NCI-H1417 (cell line): ENCODE measurements at regions not wholly inside any gene's neighbourhood (a gene's known extent, or its start where the extent isn't known, plus 50 kb on each side); places are given as distances from the start of the nearest gene placed in this dataset.

ENCODE experiments used
- DNase-seq, 3 experiments: peaks; one replicate each; lab custom pipeline; 2025; lab: John Stamatoyannopoulos, UW

DNA sequence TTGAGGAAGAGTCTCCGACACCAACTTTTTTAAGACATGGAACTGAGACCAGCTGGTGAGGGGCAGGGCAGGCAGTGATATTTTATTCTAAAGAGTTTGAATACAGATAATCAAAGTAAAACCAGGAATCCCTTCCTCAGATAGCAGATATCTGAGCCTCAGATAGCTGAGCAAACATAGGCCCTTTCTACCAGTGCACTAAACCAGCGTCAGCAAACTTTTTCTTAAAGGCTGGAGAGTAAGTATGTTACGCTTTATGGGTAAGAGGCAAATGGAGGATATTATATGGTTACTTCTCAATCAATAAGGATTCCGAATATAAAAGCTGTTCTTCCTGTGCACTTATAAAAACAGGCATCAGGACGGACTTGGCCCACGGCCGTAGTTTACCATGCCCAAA, 73.9 kb downstream of the WNT5A start:
- DNase-seq, result no peak

DNA sequence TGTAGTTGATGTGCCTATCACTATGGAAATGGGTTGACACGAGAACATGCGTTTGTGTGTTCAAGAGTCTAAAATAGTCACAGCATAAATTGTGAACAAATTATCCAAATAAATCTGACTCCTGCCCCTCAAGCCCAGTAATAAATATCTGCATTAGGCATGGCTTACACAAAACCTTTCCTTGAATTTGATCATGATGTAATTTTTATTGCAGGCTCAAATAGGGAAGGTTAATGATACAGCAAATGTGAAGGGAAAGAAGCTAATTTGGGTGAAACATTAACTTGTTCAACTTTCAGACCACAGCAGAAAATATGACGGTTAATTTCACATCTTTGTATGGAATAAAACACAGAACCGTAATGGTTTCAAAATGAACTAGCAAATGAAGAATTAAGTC, 74.6 kb downstream of the WNT5A start:
- DNase-seq, result no peak

DNA sequence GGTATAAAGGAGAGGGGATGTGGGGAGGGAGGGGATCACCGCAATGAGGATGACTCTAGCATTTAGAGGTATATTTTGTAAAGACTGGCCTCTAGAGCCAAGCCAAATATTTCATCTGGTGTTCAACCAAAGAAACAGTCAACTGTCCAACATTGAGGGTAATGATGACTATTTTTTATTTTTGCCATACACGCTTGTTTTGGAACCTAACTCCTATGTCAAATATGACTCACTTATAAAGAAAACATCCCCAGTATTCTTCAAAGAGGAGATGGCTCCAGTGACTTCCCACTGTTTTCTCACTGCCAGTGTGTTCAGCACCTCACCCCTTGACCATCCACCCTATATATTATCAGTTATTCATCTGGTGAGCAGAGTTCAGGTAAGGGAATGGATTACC, 77.3 kb downstream of the WNT5A start:
- DNase-seq, result no peak

DNA sequence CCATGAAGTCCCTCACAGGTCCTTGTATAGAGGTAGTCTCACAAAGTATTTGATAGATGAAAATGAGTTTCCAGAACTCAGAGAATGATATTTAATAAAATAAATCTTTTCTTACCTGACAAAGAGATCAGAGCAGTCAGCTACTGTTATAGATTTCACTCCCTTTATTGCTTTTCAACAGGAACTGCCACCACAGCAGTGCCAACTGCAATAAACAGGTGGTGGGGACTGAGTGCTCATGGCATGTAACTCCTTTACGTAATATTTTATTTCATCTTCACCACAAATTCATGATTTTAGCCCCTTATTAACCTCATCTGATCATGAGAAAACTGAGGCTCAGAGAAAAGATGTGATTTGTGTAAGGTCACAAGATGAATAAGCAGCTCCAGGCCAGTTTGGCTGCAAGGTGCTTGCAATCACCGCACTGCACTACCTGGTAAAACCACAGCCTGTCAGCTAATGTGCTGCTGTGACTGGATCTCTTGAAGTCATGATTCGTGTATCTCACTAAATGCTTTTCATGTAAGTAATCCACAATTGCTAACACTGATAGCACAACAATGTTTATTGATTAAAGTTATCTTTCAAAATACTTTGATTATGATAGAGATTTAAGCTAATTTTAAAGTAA, 78.8 kb downstream of the WNT5A start:
- DNase-seq, result no peak

DNA sequence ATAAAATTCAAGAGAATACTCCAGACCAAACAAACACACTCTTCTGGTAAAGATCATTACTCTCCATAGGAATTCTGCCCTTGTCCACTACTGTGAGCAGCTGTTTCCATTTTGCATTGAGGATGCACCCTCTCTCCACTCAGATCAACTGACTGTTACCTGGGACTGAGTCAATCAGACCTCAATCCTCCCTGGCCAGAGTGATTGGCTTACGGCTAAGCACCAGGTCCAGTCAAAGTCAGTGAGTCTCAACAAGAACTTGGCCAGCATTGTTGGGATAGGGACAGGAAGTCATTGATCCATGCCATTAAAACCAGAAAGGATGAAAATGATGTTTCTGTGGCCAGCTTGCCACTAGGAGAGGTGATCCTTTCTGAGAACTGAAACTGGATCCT, 79.7 kb downstream of the WNT5A start:
- no peak for DNase-seq

DNA sequence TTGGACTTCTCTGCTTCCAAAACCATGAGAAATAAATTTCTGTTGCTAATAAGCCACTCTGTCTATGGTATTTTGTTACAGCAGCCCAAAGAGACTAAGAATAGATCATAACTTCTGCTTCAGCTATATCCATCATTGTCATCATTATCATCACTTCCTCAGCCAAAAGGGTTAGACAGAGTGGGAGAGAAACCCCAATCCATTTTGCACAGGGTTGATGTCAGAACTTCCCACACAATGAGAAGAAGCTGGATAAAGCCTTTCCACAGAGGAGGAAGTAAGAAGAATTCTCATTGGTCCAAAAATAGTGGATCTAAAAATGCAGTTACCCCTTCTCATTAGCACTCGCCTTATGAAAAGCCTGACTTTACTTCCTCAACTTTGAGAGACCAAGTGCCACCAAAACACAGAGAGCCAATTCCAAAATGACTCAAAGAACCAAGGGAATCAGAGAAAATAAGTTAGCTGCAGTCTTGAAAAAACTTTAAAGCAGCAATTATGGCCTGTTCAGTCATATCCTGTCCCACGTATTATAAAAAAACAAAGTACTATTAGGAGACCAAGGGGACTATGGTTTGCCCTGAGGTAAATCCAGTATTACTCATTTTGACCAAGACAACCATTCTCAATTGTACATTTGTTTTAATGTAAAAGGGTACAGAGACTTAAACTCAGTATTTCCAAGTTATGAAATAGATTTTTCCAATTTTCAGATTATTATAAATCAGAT, 80.2 kb downstream of the WNT5A start:
- DNase-seq, result no peak

DNA sequence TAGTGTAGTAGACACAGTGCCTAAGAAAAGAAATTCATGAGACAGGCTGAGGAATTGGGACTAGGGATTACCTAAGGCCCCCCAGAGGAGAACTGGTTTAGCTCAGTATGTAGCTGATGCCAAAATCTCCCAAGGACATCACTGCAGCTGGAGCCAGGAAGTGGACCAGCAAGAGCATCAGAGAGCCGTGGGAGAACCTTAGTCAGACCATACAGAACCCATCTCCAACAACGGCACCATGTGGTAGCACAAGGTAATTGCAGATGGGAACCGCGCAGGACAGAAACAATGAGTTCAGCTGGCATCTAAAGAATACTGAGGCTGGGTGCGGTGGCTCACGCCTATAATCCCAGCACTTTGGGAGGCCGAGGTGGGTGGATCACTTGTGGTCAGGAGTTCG, 81.7 kb downstream of the WNT5A start:
- DNase-seq, result no peak

DNA sequence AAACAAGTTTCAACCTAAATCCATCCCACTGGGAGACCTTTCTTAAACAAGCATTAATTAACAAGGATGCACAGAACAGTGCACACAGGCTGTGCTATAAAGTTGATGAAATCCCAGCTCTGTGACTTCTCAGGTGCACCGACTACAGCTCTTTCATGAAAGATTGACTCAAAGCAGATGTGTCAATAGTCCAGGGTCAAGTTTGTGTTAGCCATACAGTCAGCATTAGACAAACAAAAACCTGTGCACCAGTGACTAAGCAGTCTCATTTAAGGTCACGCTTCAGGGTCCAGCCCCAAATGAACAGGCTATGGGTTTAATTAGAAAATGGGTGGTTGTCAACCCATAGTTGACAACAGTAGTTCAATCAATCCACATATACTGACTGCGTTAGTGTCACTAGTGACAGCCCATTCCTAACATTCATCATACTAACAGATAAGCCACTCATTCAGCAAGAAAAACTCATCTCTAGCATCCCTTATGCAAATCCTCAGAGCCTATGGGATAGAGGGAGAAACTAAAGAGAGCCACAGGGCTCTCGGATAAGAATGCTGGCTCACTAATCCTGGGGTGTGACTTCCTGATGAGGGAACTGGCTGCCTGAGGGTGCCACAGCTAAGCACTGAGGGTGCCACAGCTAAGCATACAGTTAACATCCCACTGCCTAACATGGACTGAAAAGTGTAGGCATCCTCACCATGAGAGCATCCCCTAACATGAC, 84.1 kb downstream of the WNT5A start:
- DNase-seq, result peak in 2 of 3 experiments; percentile 4 to 61

DNA sequence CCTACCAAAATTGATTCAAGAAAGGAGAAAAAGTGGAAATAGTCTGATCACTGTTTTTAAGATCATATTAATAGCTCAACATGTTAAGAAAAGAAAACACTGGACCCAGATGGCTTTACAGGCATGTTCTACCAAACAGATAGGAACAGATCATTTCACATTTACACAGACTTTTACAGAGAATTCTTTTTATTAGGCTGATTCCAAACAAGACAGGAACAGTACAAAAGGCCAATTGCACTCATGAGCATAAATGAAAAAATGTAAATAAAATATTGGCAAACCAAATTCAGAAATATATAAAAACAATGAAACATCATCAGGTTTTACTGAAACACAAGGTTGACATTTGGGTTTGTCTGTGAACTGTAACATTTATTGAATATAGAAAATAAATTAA, 106.5 kb downstream of the WNT5A start:
- DNase-seq, result no peak

DNA sequence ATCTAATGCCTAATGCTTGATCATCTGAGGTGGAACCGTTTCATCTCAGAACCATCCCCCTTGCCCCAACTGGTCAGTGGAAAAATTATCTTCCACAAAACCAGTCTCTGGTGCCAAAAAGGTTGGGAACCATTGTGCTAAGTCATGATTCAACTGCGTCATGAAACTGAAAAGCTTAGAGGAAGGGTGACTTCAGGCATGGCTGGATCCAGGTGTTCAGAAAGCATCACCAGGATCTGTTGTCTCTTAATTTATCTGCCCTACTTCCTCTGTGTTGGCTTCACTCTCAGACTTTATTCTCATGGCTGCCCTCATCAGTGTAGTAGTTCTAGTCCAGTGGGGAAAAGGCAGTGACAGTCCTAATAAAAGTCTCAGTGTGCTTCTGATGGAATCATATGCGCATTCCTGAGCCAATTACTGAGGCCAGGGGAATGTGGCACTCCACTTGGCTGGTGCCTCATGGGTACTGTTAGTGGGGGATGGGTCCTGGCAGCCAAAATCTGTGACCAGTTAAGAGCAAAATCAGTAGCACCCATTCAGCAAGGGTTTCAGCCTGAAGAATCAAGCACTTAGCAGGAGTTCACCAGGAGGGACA, 110.3 kb downstream of the WNT5A start:
- no peak for DNase-seq

DNA sequence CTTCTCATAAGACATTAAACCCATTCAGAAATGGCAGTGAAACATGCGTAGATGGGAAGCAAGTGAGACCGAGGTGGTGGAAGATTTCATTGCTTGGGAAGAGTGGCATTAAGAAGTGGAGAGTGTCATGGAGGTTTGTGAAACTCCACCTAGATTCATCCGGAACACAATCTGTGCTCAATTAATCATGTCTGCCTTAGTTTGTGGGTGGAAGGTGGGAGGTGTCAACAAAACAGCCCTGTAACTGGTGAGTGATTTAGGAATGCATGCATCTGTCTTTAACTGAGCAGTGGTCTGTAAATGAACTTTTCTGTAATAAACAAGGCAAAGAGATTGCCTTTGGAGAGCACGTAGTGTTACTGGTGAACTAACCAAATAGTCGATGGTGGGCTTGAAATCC, 113.7 kb downstream of the WNT5A start:
- no peak for DNase-seq

DNA sequence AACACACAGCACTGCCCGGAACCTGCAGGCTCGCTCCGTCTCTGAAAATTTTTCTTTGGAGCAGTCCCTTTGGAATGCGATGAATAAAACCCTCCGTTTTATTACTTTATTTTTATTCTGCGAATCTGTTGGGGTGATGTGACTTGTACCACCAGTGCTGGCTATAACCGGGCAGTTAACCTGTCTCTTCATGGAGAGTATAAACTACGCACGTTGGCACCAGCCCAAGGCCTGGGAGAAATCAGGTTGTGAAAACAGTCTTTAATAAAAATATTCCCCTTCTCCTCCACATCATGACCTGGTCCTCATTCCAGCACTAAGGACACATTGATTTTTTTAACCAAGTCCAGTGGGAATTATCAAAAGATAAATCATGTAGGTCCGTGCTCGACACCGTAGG, 116.8 kb downstream of the WNT5A start:
- no peak for DNase-seq

DNA sequence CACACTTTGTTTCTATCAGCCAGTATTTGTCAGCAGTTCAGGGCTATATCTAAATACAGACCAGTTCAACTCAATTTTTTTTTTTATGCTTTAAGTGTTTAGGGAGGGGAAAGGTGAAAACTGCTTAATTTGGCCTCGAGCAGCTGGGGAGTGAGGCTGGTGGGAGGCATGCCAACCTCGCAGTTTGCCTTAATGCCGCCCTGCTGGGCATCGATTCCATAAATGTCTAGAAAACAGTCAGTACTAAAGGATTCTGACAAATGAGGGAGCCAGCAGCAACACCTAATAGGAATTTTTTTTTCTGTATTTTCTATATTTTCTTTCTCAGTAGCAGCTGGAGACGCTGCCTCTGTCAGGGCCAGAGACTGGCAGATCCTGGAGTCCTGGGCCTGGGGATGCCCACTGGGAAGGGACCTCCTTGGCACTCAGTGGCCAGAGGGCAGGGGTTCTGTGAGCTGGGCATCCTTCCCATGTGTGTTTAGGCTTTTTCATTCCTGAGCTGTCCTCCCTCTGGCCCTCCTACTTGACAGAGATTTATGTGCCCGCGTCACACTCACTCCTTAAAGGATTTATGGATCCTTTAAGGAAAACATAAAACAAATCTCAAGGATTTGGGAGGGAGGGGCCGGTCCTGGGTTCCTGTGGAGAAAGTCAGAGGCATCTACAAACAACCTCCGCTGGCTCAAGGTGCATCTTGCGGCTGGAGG, 117.8 kb downstream of the WNT5A start:
- peak in 1 of 3 experiments; percentile 36 for DNase-seq

DNA sequence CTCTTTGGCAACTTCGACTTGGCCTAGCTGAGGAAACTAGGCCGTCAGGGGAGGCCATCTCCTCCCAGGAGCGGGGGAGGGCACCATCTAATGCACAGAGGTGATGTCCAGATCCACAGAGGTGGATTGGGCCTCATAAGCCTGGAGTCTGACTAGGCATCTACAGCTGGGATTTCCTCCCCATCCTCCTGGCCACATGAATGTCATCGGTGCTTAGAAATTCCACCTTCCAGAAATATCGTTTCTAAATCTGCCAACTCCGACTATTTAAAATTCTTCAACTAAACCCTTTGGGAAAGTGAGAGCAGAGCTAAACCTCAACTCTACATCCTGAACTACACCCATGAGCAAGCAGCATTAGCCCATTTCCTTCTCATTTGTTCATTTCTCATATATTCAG, 118.7 kb downstream of the WNT5A start:
- DNase-seq, result no peak

DNA sequence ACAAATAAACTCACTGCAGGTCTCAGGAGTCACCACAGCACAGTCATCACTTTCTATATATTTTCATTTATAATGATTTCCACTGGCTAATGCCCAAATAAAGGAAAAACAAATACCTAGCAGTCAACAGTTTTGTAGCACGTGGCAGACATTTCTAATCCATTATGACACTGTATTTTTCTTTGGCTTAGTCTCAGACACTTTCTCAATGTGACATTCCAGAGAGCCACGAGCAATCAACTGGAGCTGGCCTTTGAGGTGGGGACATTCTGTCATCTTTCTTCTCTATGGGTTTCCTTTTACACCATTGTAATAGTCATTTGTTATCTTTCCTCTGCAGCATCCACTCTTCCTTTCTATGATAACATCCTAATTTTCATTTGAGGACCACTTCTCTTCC, 119.7 kb downstream of the WNT5A start:
- no peak for DNase-seq

DNA sequence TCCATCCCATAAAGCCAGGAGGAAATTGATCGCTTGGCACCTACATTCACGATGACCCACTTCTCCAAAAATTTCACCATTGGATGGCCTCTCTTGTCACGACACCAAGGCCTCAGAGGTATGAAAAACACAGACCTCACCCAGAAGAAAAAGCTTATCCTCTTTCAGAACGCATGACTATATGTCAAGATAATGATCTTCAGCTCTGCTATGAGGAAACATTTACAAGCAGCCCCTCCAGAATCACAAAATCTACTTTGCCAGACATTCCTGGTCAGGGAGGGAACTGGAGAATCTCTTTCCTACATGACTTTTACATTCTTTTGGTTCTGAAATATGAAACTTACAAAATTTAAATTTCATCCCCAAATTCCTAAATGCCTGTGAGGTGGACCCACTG, 122.7 kb downstream of the WNT5A start:
- no peak for DNase-seq

DNA sequence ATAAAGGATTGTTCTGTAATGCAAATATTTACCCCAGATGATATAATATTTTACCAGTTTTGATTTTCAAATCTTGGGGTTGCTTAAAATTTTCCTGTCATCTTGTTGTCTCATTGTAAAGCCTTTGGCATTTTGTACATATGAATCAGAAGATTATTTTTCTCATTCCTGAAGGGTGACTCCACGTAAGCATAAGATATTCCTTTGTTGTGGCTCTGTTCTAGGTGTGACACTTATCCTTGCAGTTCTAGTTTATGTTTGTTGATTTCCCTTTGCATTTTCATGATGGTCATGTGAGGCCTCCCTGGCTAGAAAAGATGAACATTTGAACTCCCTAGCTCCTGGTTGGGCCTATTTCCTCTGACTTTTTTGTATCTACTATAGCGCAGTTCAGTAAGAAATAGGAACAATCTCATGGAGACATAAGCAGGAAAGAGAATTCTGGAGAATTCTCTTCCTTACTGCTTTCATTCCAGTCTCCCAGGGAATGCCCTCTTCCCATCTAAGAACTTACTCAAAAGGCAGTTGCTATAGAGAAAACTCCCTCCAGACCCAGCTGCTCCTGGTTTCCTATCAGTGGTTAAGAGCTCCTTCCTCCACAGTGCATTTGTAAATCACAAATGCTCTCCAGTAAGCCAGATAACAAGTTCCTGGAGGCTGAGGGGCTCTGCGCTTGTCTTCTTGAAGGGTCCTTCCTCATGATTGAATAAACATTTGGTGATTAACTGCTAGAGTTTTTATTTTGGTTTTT, 124.7 kb downstream of the WNT5A start:
- DNase-seq, result no peak

DNA sequence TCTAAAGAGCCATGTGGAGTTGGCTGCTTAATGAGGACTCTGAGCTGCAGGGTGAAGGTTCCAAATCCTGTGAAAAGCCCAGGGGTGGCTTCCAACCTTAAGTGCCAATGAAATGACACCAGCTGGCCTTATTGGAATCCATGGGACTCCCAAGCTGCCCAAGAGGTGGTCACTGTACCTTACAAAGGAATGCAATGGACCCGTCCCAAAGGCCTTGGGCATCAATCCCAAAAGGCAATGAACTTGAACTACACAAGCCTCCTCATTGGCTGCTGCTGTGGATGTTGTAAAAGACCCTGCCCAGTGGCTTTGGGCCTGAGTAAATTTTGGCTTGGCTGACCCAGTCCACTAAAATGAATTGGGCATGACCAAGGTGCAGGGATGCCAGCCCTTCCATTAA, 129.3 kb downstream of the WNT5A start:
- DNase-seq, result no peak

DNA sequence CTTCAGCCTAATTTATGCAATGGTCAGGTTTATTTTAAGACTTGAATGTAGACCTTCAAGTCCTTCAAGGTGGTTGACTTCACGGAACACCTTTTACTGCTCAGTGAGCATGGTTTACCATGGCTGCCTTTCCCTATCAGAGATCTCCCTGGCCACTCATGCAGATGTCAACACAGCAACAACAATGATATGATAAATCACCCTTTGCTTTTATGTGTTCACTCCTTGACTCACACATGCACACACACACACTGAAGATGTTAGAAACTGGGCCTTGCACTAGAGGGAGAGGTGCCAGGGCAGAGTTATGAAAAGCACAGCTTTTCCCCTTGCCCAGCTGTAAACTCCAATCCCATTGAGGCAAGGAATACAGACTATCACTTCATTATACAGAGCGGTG, 134.4 kb downstream of the WNT5A start:
- no peak for DNase-seq

DNA sequence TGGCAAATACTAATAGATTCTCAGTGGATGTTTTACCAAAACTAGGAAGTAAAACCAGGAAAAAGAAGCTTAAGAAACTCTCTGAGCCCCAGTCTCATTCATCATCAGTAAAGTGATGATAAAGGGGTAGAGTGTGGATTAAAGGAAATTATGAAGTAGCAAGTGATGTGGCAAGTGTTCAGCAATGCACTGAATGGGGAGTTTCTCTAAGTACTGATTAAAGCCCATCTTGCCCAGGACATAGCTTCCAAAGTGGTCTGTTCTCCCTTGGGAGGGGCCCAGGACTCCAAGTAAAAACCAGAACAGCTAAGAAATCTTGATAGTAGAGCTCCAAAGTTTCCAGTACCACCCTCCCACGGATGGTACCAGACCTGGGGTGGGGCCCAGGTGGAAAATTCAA, 137.3 kb downstream of the WNT5A start:
- DNase-seq, result no peak

DNA sequence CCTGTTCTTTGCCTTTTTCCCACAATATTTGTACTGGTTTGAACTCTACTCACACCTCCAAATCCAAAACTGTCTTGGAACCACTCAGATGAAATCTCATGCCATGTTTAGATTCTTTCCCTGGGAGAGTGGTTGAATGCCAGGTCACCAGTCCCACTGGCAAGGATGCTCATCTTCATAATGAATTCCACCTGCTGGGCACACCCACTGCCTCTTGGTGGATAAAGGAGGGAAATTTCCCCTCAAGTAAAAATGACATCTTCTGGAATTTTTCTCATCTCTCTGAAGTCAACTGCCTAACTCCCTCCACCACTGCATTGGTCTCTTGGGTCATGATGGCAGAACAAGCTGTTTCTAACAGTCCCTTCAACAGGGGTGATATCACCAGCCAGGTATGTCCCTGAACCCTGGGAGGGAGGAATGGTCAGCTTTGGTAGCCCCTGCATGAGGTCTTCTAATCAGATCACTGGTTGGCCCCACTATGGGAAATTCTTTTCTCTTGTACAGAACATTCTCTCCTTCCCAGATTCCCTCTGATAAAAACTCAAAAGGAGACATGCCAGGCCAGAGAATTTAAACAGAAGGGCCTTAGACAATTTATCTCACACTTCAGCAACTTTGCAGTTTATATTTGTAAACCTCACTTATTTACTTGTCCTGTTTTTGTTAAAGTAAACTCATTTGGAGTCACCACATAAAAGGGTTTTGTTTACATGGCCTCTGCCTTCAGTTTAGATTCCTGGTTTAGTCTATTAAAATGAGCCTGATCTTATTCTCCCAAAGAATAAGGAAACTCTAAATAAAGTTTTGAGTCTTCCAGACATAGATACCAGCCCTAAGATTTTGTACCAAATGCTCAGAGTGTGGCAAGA, 143.4 kb downstream of the WNT5A start:
- no peak for DNase-seq
